ENCODE measurements at regions not wholly inside any gene's neighbourhood (a gene's known extent, or its start where the extent isn't known, plus 50 kb on each side); places are given as distances from the start of the nearest gene placed in this dataset.

GRCh38 chr10:10545771-10546170, 471.9 kb upstream of the CELF2 start:
- no peak for TF ChIP-seq CTCF (IDR thresholded peaks at IDR 0.05; ENCODE audit: insufficient read depth, low read length, poor library complexity, severe bottlenecking)
- no peak for TF ChIP-seq EZH2phosphoT487 (conservative IDR thresholded peaks at IDR 0.05; ENCODE audit: low read length)
- Histone ChIP-seq H3K27ac (ENCODE audit: low read depth, low read length) (no peak overlapping the region), H2AFZ (ENCODE audit: low read depth, low read length, severe bottlenecking) (no peak overlapping the region), H3K9ac (ENCODE audit: low read length) (no peak overlapping the region), H3K4me2 (ENCODE audit: low read depth, low read length, poor library complexity, severe bottlenecking) (no peak overlapping the region), H3K9me3 (ENCODE audit: insufficient read depth, low read length) (no peaks in the 10 kb centered on the region), H3K79me2 (ENCODE audit: insufficient read depth, low read length) (no peaks in the 10 kb centered on the region), H3K9me2 (replicated peaks; ENCODE audit: insufficient read depth, low read length) (no peaks in the 10 kb centered on the region), H3K27me3 (ENCODE audit: low read length) (no peaks in the 10 kb centered on the region), H4K20me1 (ENCODE audit: low read depth, low read length) (no peaks in the 10 kb centered on the region), H3K4me3 (ENCODE audit: insufficient read depth, low read length, poor library complexity, severe bottlenecking) (no peak overlapping the region), H3K36me3 (ENCODE audit: low read length) (no peaks in the 10 kb centered on the region), H3F3A (ENCODE audit: insufficient read depth) (no peaks in the 10 kb centered on the region)

GRCh38 chr10:10551596-10552301, 465.9 kb upstream of the CELF2 start:
- no peak overlapping the region for H3K9ac ChIP-seq (ENCODE audit: low read length)
- no peaks in the 10 kb centered on the region for H3K79me2 ChIP-seq (ENCODE audit: insufficient read depth, low read length)
- H3K36me3 ChIP-seq (ENCODE audit: low read length), result no peaks in the 10 kb centered on the region
- H3K9me2 ChIP-seq (replicated peaks; ENCODE audit: insufficient read depth, low read length), result no peaks in the 10 kb centered on the region
- H3F3A ChIP-seq (ENCODE audit: insufficient read depth), result no peaks in the 10 kb centered on the region
- TF ChIP-seq EZH2phosphoT487 (conservative IDR thresholded peaks at IDR 0.05; ENCODE audit: low read length), result no peak
- no peak for TF ChIP-seq CTCF (IDR thresholded peaks at IDR 0.05; ENCODE audit: insufficient read depth, low read length, poor library complexity, severe bottlenecking)
- no peaks in the 10 kb centered on the region for H4K20me1 ChIP-seq (ENCODE audit: low read depth, low read length)
- no peak overlapping the region for H3K4me3 ChIP-seq (ENCODE audit: insufficient read depth, low read length, poor library complexity, severe bottlenecking)
- no peak overlapping the region for H3K27ac ChIP-seq (ENCODE audit: low read depth, low read length)
- H2AFZ ChIP-seq (ENCODE audit: low read depth, low read length, severe bottlenecking), result no peak overlapping the region
- no peaks in the 10 kb centered on the region for H3K9me3 ChIP-seq (ENCODE audit: insufficient read depth, low read length)
- H3K4me2 ChIP-seq (ENCODE audit: low read depth, low read length, poor library complexity, severe bottlenecking), result no peak overlapping the region
- no peaks in the 10 kb centered on the region for H3K27me3 ChIP-seq (ENCODE audit: low read length)

GRCh38 chr10:10552948-10553347, 464.7 kb upstream of the CELF2 start:
- no peaks in the 10 kb centered on the region for H3K9me2 ChIP-seq (replicated peaks; ENCODE audit: insufficient read depth, low read length)
- no peaks in the 10 kb centered on the region for H3K27me3 ChIP-seq (ENCODE audit: low read length)
- H3K9ac ChIP-seq (ENCODE audit: low read length), result no peak overlapping the region
- no peaks in the 10 kb centered on the region for H3K36me3 ChIP-seq (ENCODE audit: low read length)
- H3K79me2 ChIP-seq (ENCODE audit: insufficient read depth, low read length), result no peaks in the 10 kb centered on the region
- H2AFZ ChIP-seq (ENCODE audit: low read depth, low read length, severe bottlenecking), result no peak overlapping the region
- no peaks in the 10 kb centered on the region for H3K9me3 ChIP-seq (ENCODE audit: insufficient read depth, low read length)
- no peak overlapping the region for H3K4me2 ChIP-seq (ENCODE audit: low read depth, low read length, poor library complexity, severe bottlenecking)
- no peak overlapping the region for H3K4me3 ChIP-seq (ENCODE audit: insufficient read depth, low read length, poor library complexity, severe bottlenecking)
- no peak overlapping the region for H3K27ac ChIP-seq (ENCODE audit: low read depth, low read length)
- no peaks in the 10 kb centered on the region for H4K20me1 ChIP-seq (ENCODE audit: low read depth, low read length)
- TF ChIP-seq CTCF (IDR thresholded peaks at IDR 0.05; ENCODE audit: insufficient read depth, low read length, poor library complexity, severe bottlenecking) (no peak), EZH2phosphoT487 (conservative IDR thresholded peaks at IDR 0.05; ENCODE audit: low read length) (no peak)
- H3F3A ChIP-seq (ENCODE audit: insufficient read depth), result no peaks in the 10 kb centered on the region
